ENCODE measurements at regions not wholly inside any gene's neighbourhood (a gene's known extent, or its start where the extent isn't known, plus 50 kb on each side); places are given as distances from the start of the nearest gene placed in this dataset.
"Not testable (repeated sequence)": the region's sequence is repeated elsewhere in the genome, so short reads cannot be mapped to it uniquely, and the experiment has no call there.

GRCh38 chr18:30596635-30597034 lies 445.9 kb downstream of the DSC3 start:
- no peaks in the 10 kb centered on the region for H3K27me3 ChIP-seq
- no peaks in the 10 kb centered on the region for H3K4me1 ChIP-seq
- no peaks in the 10 kb centered on the region for H3K36me3 ChIP-seq
- TF ChIP-seq POLR2A (IDR thresholded peaks at IDR 0.05): no peak
- TF ChIP-seq CTCF (IDR thresholded peaks at IDR 0.05): no peak
- no peak for DNase-seq
- no peaks in the 10 kb centered on the region for H3K9me3 ChIP-seq
- H3K4me3 ChIP-seq (replicated peaks in 1 of 3): no peak overlapping the region
- no peak overlapping the region for H3K27ac ChIP-seq
- intact Hi-C loops (cut with DNase I): no loop called here

DNA sequence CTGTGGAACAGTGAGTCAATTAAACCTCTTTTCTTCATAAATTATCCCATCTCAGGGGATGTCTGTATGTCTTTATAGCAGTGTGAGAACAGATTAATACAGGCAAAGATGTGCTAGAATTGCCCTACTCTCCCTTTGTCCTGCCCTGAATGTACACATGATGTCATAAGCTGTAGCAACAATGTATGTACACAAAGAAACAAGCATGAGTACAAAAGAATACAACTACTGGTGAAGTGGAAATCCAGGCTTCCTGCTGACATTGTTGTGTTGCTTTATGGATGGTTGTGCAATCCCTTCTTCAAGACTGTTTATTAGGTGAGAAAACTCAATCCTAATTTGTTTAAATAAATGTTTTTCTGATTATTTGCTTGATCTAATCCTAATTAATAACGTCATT lies 446.6 kb downstream of the DSC3 start:
- Histone ChIP-seq H3K27ac (no peak overlapping the region), H3K4me1 (no peaks in the 10 kb centered on the region), H3K36me3 (no peaks in the 10 kb centered on the region), H3K27me3 (no peaks in the 10 kb centered on the region), H3K4me3 (replicated peaks in 1 of 3) (no peak overlapping the region), H3K9me3 (no peaks in the 10 kb centered on the region)
- no peak for DNase-seq
- intact Hi-C loops (cut with DNase I): no loop called here
- WGBS, 2 donors: 92 to 93% methylated on average over 1 of the region's 1 CpG
- TF ChIP-seq POLR2A (IDR thresholded peaks at IDR 0.05): no peak
- no peak for TF ChIP-seq CTCF (IDR thresholded peaks at IDR 0.05)

DNA sequence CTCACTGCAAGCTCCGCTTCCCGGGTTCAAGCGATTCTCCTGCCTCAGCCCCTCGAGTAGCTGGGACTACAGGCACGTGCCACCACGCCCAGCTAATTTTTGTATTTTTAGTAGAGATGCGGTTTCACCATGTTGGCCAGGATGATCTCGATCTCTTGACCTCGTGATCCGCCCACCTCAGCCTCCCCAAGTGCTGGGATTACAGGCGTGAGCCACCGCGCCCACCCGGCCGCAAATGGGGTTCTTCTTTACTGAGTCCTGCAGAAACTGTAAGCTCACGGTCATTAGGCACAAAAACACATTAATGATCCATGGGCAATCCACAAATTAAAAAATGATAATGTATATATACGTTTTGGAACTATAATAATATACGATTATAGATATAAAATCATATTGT lies 447.6 kb downstream of the DSC3 start:
- H3K4me3 ChIP-seq (replicated peaks in 1 of 3); H3K27ac ChIP-seq; H3K27me3 ChIP-seq; intact Hi-C loops (cut with DNase I); H3K9me3 ChIP-seq; H3K4me1 ChIP-seq; DNase-seq; H3K36me3 ChIP-seq: not testable (repeated sequence)
- 91 to 94% methylated on average over 18 of the region's 18 CpGs for WGBS, 2 donors

DNA sequence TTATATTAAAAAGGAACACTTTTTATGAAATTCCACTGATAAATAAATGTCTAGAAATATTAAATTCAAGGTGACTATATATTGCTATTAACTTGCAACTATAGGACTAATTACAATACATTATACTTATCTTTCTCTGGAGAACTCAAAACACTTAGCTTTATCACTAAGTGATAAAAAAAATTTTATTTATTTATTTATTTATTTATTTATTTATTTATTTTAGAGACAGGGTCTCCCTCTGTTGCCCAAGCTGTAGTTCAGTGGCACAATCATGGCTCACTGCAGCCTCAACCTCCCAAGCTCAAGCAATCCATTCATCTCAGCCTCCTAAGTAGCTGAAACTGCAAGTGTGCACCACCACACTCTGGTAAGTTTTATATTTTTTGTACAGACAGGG lies 451.1 kb downstream of the DSC3 start:
- TF ChIP-seq CTCF (IDR thresholded peaks at IDR 0.05): no peak
- TF ChIP-seq POLR2A (IDR thresholded peaks at IDR 0.05): no peak
- DNase-seq: no peak
- no peaks in the 10 kb centered on the region for H3K27me3 ChIP-seq
- no peaks in the 10 kb centered on the region for H3K36me3 ChIP-seq
- intact Hi-C loops (cut with DNase I): no loop called here
- no peak overlapping the region for H3K27ac ChIP-seq
- H3K4me1 ChIP-seq: no peaks in the 10 kb centered on the region
- H3K4me3 ChIP-seq (replicated peaks in 1 of 3): no peak overlapping the region
- H3K9me3 ChIP-seq: no peaks in the 10 kb centered on the region

- Histone ChIP-seq H3K4me3 (replicated peaks in 1 of 3) (no peak overlapping the region), H3K27ac (no peak overlapping the region), H3K27me3 (no peaks in the 10 kb centered on the region), H3K4me1 (no peaks in the 10 kb centered on the region), H3K9me3 (no peaks in the 10 kb centered on the region), H3K36me3 (no peaks in the 10 kb centered on the region)
- no peak for DNase-seq
- intact Hi-C loops (cut with DNase I): no loop called here
- no peak for TF ChIP-seq POLR2A (IDR thresholded peaks at IDR 0.05)
- TF ChIP-seq CTCF (IDR thresholded peaks at IDR 0.05): no peak
Measured at GRCh38 chr18:30588673-30589164, 453.8 kb downstream of the DSC3 start.

DNA sequence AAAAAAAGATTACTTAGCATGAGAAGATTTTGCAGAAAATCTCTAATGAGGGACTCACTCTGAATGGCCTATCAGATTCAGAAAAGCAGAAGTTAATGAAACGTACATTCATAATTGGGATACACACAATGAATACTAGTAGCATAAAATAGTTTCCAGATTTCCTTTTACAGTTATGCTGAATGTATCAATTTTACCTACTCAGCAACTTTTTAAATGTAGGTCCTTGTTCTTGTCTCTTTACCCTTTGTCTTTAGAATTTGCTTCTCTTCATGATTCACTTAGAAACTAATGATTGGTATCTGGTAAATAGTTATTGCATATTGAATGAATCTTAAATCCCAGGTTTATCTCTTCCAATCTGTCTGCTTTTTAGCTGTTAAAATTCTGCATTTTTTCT lies 458.8 kb downstream of the DSC3 start:
- no peak overlapping the region for H3K4me3 ChIP-seq (replicated peaks in 1 of 3)
- no peaks in the 10 kb centered on the region for H3K4me1 ChIP-seq
- TF ChIP-seq CTCF (IDR thresholded peaks at IDR 0.05): no peak
- no peak for TF ChIP-seq POLR2A (IDR thresholded peaks at IDR 0.05)
- no peak overlapping the region for H3K27ac ChIP-seq
- H3K36me3 ChIP-seq: no peaks in the 10 kb centered on the region
- no peak for DNase-seq
- no peaks in the 10 kb centered on the region for H3K9me3 ChIP-seq
- 88 to 93% methylated on average over 1 of the region's 1 CpG for WGBS, 2 donors
- intact Hi-C loops (cut with DNase I): no loop called here
- H3K27me3 ChIP-seq: no peaks in the 10 kb centered on the region
